GM21619 (cell line): ENCODE measurements at regions not wholly inside any gene's neighbourhood (a gene's known extent, or its start where the extent isn't known, plus 50 kb on each side); places are given as distances from the start of the nearest gene placed in this dataset.
"Not testable (repeated sequence)": the region's sequence is repeated elsewhere in the genome, so short reads cannot be mapped to it uniquely, and the experiment has no call there.

ENCODE experiments used
- ATAC-seq: cut with Tn5 transposase; IDR thresholded peaks from one replicate; pipeline ENCODE4 v1.9.1; 2021; ENCODE audit not compliant: unreplicated experiment

GRCh38 chr9:20240498-20240897, 381.8 kb downstream of the MLLT3 start:
- no peak for ATAC-seq

GRCh38 chr9:20238921-20239320, 383.4 kb downstream of the MLLT3 start:
- no peak for ATAC-seq

- ATAC-seq: no peak
Measured at GRCh38 chr9:20237686-20238085, 384.6 kb downstream of the MLLT3 start.

GRCh38 chr9:20236676-20237075, 385.6 kb downstream of the MLLT3 start:
- ATAC-seq: no peak

GRCh38 chr9:20235206-20235605, 387.1 kb downstream of the MLLT3 start:
- not testable (repeated sequence) for ATAC-seq

- ATAC-seq: no peak
Measured at GRCh38 chr9:20228096-20228495, 394.2 kb downstream of the MLLT3 start.

GRCh38 chr9:20227166-20227874, 395.0 kb downstream of the MLLT3 start:
- ATAC-seq: no peak

- ATAC-seq: no peak
Measured at GRCh38 chr9:20226345-20226744, 396.0 kb downstream of the MLLT3 start.

GRCh38 chr9:20225826-20226225, 396.5 kb downstream of the MLLT3 start:
- ATAC-seq: no peak

GRCh38 chr9:20224756-20225155, 397.5 kb downstream of the MLLT3 start:
- no peak for ATAC-seq

GRCh38 chr9:20220286-20220685, 402.0 kb downstream of the MLLT3 start:
- no peak for ATAC-seq

GRCh38 chr9:20219437-20219836, 402.9 kb downstream of the MLLT3 start:
- no peak for ATAC-seq

GRCh38 chr9:20217596-20217995, 404.7 kb downstream of the MLLT3 start:
- no peak for ATAC-seq

GRCh38 chr9:20216438-20216837, 405.9 kb downstream of the MLLT3 start:
- no peak for ATAC-seq

- ATAC-seq: no peak
Measured at GRCh38 chr9:20215552-20215951, 406.7 kb downstream of the MLLT3 start.

- ATAC-seq: no peak
Measured at GRCh38 chr9:20212806-20213205, 409.5 kb downstream of the MLLT3 start.

- ATAC-seq: peak; percentile 59
Measured at GRCh38 chr9:20209391-20210340, 412.6 kb downstream of the MLLT3 start.

GRCh38 chr9:20208961-20209371, 413.3 kb downstream of the MLLT3 start:
- ATAC-seq: peak; percentile 64

GRCh38 chr9:20208226-20208625, 414.1 kb downstream of the MLLT3 start:
- no peak for ATAC-seq

- ATAC-seq: no peak
Measured at GRCh38 chr9:20207176-20207575, 415.1 kb downstream of the MLLT3 start.

- no peak for ATAC-seq
Measured at GRCh38 chr9:20205821-20206220, 416.5 kb downstream of the MLLT3 start.

- ATAC-seq: no peak
Measured at GRCh38 chr9:20200991-20201431, 412.2 kb upstream of the SLC24A2 start.
